Gastroesophageal sphincter (tissue), 4 donors: ENCODE measurements at regions not wholly inside any gene's neighbourhood (a gene's known extent, or its start where the extent isn't known, plus 50 kb on each side); places are given as distances from the start of the nearest gene placed in this dataset.

Source experiments
- ATAC-seq: fragments of 150-250 bp; one replicate; pipeline ENCODE4 v1.9.1; 2016; ENCODE audit warnings: mild to moderate bottlenecking, moderate library complexity
- H3K27ac ChIP-seq, 4 donors: fragments of 200-600 bp; sonication (generic) in 3 of 4; 1 replicate in 3 of 4; 2 replicates in 1 of 4; pipeline ENCODE4 v1.5.1; 2016 to 2019
- H3K27me3 ChIP-seq: fragments of 200-600 bp; sonication (generic); one replicate; pipeline ENCODE4 v1.5.1; 2019
- H3K36me3 ChIP-seq, 2 donors: fragments of 200-600 bp; sonication (generic); one replicate each; pipeline ENCODE4 v1.5.1; 2019; ENCODE audit warnings: control low read depth in 1 of 2
- H3K4me1 ChIP-seq, 3 donors: fragments of 200-600 bp; sonication (generic); 1 replicate in 2 of 3; 2 replicates in 1 of 3; pipeline ENCODE4 v1.5.1; 2016 to 2019; ENCODE audit warnings: control low read depth in 2 of 3
- H3K4me3 ChIP-seq, 2 donors: fragments of 200-600 bp; sonication (generic); one replicate each; pipeline ENCODE4 v1.5.1; 2019; ENCODE audit warnings: mild to moderate bottlenecking in 1 of 2, moderate library complexity in 1 of 2
- H3K9me3 ChIP-seq, 3 donors: fragments of 200-600 bp; sonication (generic); one replicate each; pipeline ENCODE4 v1.5.1; 2017 to 2019; ENCODE audit warnings: control low read depth in 2 of 3
- CTCF ChIP-seq, 4 experiments: fragments of 200-600 bp in 2 of 4; fragments of 450-650 bp in 2 of 4; sonication (generic) in 1 of 4; IDR thresholded peaks; one replicate each; pipeline ENCODE4 v1.5.1; 2017 to 2019; ENCODE audit warnings: antibody characterized with exemption in 4 of 4, mild to moderate bottlenecking in 2 of 4, moderate library complexity in 2 of 4
- EP300 ChIP-seq: sonication (generic); formaldehyde crosslinking; IDR thresholded peaks from one replicate; pipeline ENCODE4 v1.6.1; 2017; ENCODE audit warnings: antibody characterized with exemption, mild to moderate bottlenecking
- POLR2A ChIP-seq, 2 donors: fragments of 450-650 bp; IDR thresholded peaks; one replicate each; pipeline ENCODE4 v1.6.1; 2017; ENCODE audit warnings: antibody characterized with exemption in 2 of 2, mild to moderate bottlenecking in 2 of 2, moderate library complexity in 1 of 2
- POLR2AphosphoS5 ChIP-seq: sonication (generic); formaldehyde crosslinking; IDR thresholded peaks from one replicate; pipeline ENCODE4 v1.6.1; 2017; ENCODE audit warnings: antibody characterized with exemption
- WGBS, 2 donors: methylation state at CpG; one replicate each; pipeline ENCODE4 v1.1.5; 2018; ENCODE audit warnings: low coverage in 1 of 2; 5-methylcytosine and 5-hydroxymethylcytosine counted together

DNA sequence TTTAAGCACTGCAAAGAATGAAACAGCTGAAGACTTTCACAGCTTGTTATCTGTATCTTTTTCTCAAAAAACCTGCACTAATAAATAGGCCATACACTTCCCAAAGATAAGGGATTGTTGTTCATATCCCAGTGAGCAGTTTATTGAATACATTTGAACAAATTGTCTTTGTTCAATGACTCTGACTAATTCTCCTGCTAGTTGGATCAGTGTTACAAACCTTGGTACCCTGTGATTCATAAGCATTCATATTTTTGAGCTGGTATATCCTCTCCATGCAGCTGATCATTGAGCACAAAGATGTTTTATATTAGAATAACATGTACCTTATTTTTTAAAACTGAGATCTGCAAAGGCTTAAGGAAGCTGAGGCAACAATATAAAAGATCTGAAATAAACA lies 58.9 kb upstream of the FSCB start:
- Histone ChIP-seq H3K27ac (no peak overlapping the region), H3K27me3 (no peaks in the 10 kb centered on the region), H3K4me1 (no peaks in the 10 kb centered on the region), H3K9me3 (peaks cover 0 to 9% (median 0%) of the 10 kb centered on the region in 3 donors), H3K36me3 (no peaks in the 10 kb centered on the region), H3K4me3 (no peak overlapping the region)
- TF ChIP-seq POLR2AphosphoS5 (no peak), CTCF (IDR thresholded peaks at IDR 0.05) (no peak), POLR2A (IDR thresholded peaks at IDR 0.05) (no peak), EP300 (no peak)
- no peak for ATAC-seq

DNA sequence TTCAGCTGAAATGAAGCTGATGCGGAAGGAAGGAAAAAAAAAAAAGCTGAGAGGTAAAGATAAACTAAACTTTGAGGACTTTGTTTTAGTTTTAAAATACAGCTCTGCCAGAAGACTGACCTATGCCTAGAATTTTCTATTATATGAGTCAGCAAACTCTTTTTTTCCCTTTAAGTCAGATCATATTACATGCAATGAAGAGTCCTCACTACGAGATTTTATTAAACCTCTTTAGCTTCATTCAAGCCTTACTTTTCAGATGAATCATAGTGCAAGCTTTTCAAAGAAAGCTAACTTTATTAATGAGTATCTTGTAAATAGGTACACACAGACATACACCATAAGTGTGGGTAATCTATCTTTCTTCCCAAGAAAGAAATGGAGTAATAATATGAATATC lies 57.8 kb upstream of the FSCB start:
- no peak overlapping the region for H3K4me3 ChIP-seq
- ATAC-seq: no peak
- H3K36me3 ChIP-seq: no peaks in the 10 kb centered on the region
- no peak overlapping the region for H3K27ac ChIP-seq
- TF ChIP-seq EP300 (no peak), CTCF (IDR thresholded peaks at IDR 0.05) (no peak), POLR2AphosphoS5 (no peak), POLR2A (IDR thresholded peaks at IDR 0.05) (no peak)
- no peaks in the 10 kb centered on the region for H3K27me3 ChIP-seq
- 8 to 29% methylated on average over 2 of the region's 2 CpGs for WGBS, 2 donors
- H3K9me3 ChIP-seq: peaks cover 0 to 9% (median 0%) of the 10 kb centered on the region in 3 donors
- no peaks in the 10 kb centered on the region for H3K4me1 ChIP-seq
